PC-9 (cell line): ENCODE measurements at regions not wholly inside any gene's neighbourhood (a gene's known extent, or its start where the extent isn't known, plus 50 kb on each side); places are given as distances from the start of the nearest gene placed in this dataset.

Experiments
- BruUV-seq: library from RNA; stranded (reverse); fragments of 400-500 nt; replicated peaks from 2 replicates; lab custom pipeline; 2021; lab: Mats Ljungman, UMichigan
- CTCF ChIA-PET: fragments of 300-600 bp; sonication (Branson Sonifier 250); formaldehyde crosslinking; loops from one replicate; lab custom pipeline; 2022; ENCODE audit warnings: antibody characterized with exemption; lab: Charles Lee
- POLR2A ChIA-PET: fragments of 300-600 bp; sonication (Branson Sonifier 250); formaldehyde crosslinking; loops from one replicate; lab custom pipeline; 2022; ENCODE audit warnings: antibody characterized with exemption; ENCODE audit not compliant: unreplicated experiment; lab: Charles Lee
- DNase-seq, 2 experiments: peaks; one replicate each; pipeline versions ENCODE4 v3.0.0 to v3.0.0-alpha.2; 2015 to 2022; ENCODE audit warnings: mixed read lengths in 1 of 2
- H2AFZ ChIP-seq: fragments of 200-600 bp; sonication (generic); 2 replicates; pipeline ENCODE4 v1.8.1; 2017; ENCODE audit warnings: antibody characterized with exemption
- H3F3A ChIP-seq: fragments of 200-600 bp; sonication (generic); 2 replicates; pipeline ENCODE4 v1.8.1; 2017; ENCODE audit warnings: antibody characterized with exemption, mild to moderate bottlenecking, low read depth; ENCODE audit not compliant: insufficient read depth
- H3K27ac ChIP-seq: fragments of 200-600 bp; sonication (generic); 2 replicates; pipeline ENCODE4 v1.6.1; 2016; ENCODE audit warnings: mixed run types
- H3K27me3 ChIP-seq: fragments of 200-600 bp; sonication (generic); 2 replicates; pipeline ENCODE4 v1.6.1; 2016; ENCODE audit warnings: low read depth, mixed run types; ENCODE audit not compliant: insufficient read depth
- H3K36me3 ChIP-seq: fragments of 200-600 bp; sonication (generic); 2 replicates; pipeline ENCODE4 v1.6.1; 2016; ENCODE audit warnings: low read depth, mixed run types
- H3K4me1 ChIP-seq: fragments of 200-600 bp; sonication (generic); replicated peaks from 2 replicates; pipeline ENCODE4 v1.6.1; 2016; ENCODE audit warnings: mixed run types; ENCODE audit not compliant: insufficient read depth
- H3K4me2 ChIP-seq: fragments of 200-600 bp; sonication (generic); 2 replicates; pipeline ENCODE4 v1.6.1; 2017; ENCODE audit warnings: mixed run types
- H3K4me3 ChIP-seq: fragments of 200-600 bp; sonication (generic); 2 replicates; pipeline ENCODE4 v1.6.1; 2016; ENCODE audit warnings: mixed run types
- H3K79me2 ChIP-seq: fragments of 200-600 bp; sonication (generic); 2 replicates; pipeline ENCODE4 v1.6.1; 2017; ENCODE audit warnings: low read depth, mixed run types
- H3K9me2 ChIP-seq: fragments of 200-600 bp; sonication (generic); 2 replicates; pipeline ENCODE4 v1.8.1; 2017; ENCODE audit warnings: mild to moderate bottlenecking; ENCODE audit not compliant: insufficient read depth
- H3K9me3 ChIP-seq: fragments of 200-600 bp; sonication (generic); 2 replicates; pipeline ENCODE4 v1.8.1; 2016; ENCODE audit warnings: low read depth; ENCODE audit not compliant: insufficient read depth
- H4K20me1 ChIP-seq: fragments of 200-600 bp; sonication (generic); 2 replicates; pipeline ENCODE4 v1.8.1; 2017; ENCODE audit not compliant: insufficient read depth
- CTCF ChIP-seq: fragments of 200-600 bp; sonication (generic); conservative IDR thresholded peaks from 2 replicates; pipeline ENCODE4 v1.6.1; 2017; ENCODE audit warnings: mixed run types, antibody characterized with exemption, mild to moderate bottlenecking, moderate library complexity
- EZH2 ChIP-seq: fragments of 200-600 bp; sonication (generic); IDR thresholded peaks from 2 replicates; pipeline ENCODE4 v1.8.0; 2017; ENCODE audit warnings: antibody characterized with exemption, low read depth
- intact Hi-C: fragments of 100-400 bp; cut with micrococcal nuclease; formaldehyde crosslinking; loops from one replicate; pipeline ENCODE4 v1.10.0; 2022; ENCODE audit not compliant: unreplicated experiment

GRCh38 chr18:43642727-43643330 is 365.5 kb upstream of the SYT4 start:
- no peak for DNase-seq
- intact Hi-C loops: no loop called here
- POLR2A ChIA-PET: no interaction called here
- BruUV-seq: no TSS peak
- CTCF ChIA-PET: no interaction called here
- Histone ChIP-seq H3K27me3 (no peaks in the 10 kb centered on the region), H3K36me3 (no peaks in the 10 kb centered on the region), H3K79me2 (no peaks in the 10 kb centered on the region), H3K4me2 (no peak overlapping the region), H3K27ac (no peak overlapping the region), H3K4me1 (no peaks in the 10 kb centered on the region), H3F3A (no peaks in the 10 kb centered on the region), H3K9me2 (no peaks in the 10 kb centered on the region), H3K4me3 (no peak overlapping the region), H3K9me3 (no peaks in the 10 kb centered on the region), H4K20me1 (no peaks in the 10 kb centered on the region), H2AFZ (no peak overlapping the region)
- no peak for TF ChIP-seq EZH2
- TF ChIP-seq CTCF: no peak

DNA sequence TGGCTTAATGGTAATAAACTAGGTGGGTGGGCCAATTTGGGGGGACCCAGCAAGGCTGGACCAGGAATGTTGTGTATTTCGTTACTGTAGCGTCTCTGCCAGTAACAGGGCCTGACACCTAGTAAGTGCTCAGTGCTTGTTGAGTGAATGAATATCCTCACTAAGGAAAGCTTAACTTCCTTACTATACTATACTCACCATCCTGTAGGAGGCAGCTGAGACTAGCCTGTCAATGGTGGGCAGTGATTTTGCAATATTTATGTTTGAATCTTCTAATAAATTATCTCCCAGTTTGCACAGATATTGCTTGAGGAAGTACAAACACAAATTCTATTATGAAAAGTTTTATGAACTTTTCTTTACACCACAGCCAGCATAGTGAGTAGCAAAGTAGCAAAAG is 370.7 kb upstream of the SYT4 start:
- intact Hi-C loops: no loop called here
- no peaks in the 10 kb centered on the region for H3K4me1 ChIP-seq
- H4K20me1 ChIP-seq: no peaks in the 10 kb centered on the region
- H3K9me3 ChIP-seq: no peaks in the 10 kb centered on the region
- TF ChIP-seq EZH2 (no peak), CTCF (no peak)
- H3K36me3 ChIP-seq: no peaks in the 10 kb centered on the region
- H3K9me2 ChIP-seq: no peaks in the 10 kb centered on the region
- H3K4me2 ChIP-seq: no peak overlapping the region
- H3F3A ChIP-seq: no peaks in the 10 kb centered on the region
- no TSS peak for BruUV-seq
- ChIA-PET POLR2A (no interaction called here), CTCF (no interaction called here)
- H2AFZ ChIP-seq: no peak overlapping the region
- no peak overlapping the region for H3K27ac ChIP-seq
- no peaks in the 10 kb centered on the region for H3K27me3 ChIP-seq
- DNase-seq: no peak
- H3K4me3 ChIP-seq: no peak overlapping the region
- H3K79me2 ChIP-seq: no peaks in the 10 kb centered on the region

GRCh38 chr18:43649649-43650357 is 372.5 kb upstream of the SYT4 start:
- intact Hi-C loops: no loop called here
- no peaks in the 10 kb centered on the region for H4K20me1 ChIP-seq
- H3K36me3 ChIP-seq: no peaks in the 10 kb centered on the region
- no peaks in the 10 kb centered on the region for H3K9me2 ChIP-seq
- POLR2A ChIA-PET: no interaction called here
- no peaks in the 10 kb centered on the region for H3F3A ChIP-seq
- no peak overlapping the region for H3K4me2 ChIP-seq
- CTCF ChIA-PET: no interaction called here
- H2AFZ ChIP-seq: no peak overlapping the region
- no peak overlapping the region for H3K4me3 ChIP-seq
- H3K4me1 ChIP-seq: no peaks in the 10 kb centered on the region
- no peak overlapping the region for H3K27ac ChIP-seq
- BruUV-seq: no TSS peak
- H3K27me3 ChIP-seq: no peaks in the 10 kb centered on the region
- DNase-seq: no peak
- H3K9me3 ChIP-seq: no peaks in the 10 kb centered on the region
- TF ChIP-seq CTCF: no peak
- no peak for TF ChIP-seq EZH2
- no peaks in the 10 kb centered on the region for H3K79me2 ChIP-seq
